ENCODE measurements at regions not wholly inside any gene's neighbourhood (a gene's known extent, or its start where the extent isn't known, plus 50 kb on each side); places are given as distances from the start of the nearest gene placed in this dataset.
"Not testable (repeated sequence)": the region's sequence is repeated elsewhere in the genome, so short reads cannot be mapped to it uniquely, and the experiment has no call there.

GRCh38 chr4:49236474-49236873, 250.4 kb downstream of the CWH43 start:
- H3K4me3 ChIP-seq (ENCODE audit: low read depth, low read length); DNase-seq (ENCODE audit: low read depth); in situ Hi-C loops (cut with HindIII; ENCODE audit: low sequenced_read_pairs): not testable (repeated sequence)

- H3K4me3 ChIP-seq (ENCODE audit: low read depth, low read length); in situ Hi-C loops (cut with HindIII; ENCODE audit: low sequenced_read_pairs); DNase-seq (ENCODE audit: low read depth): not testable (repeated sequence)
Observed at GRCh38 chr4:49241295-49241694, 255.2 kb downstream of the CWH43 start.

GRCh38 chr4:49262786-49263185, 276.7 kb downstream of the CWH43 start:
- in situ Hi-C loops (cut with HindIII; ENCODE audit: low sequenced_read_pairs); H3K4me3 ChIP-seq (ENCODE audit: low read depth, low read length); DNase-seq (ENCODE audit: low read depth): not testable (repeated sequence)

- DNase-seq (ENCODE audit: low read depth); H3K4me3 ChIP-seq (ENCODE audit: low read depth, low read length); in situ Hi-C loops (cut with HindIII; ENCODE audit: low sequenced_read_pairs): not testable (repeated sequence)
Observed at GRCh38 chr4:49270435-49270834, 284.4 kb downstream of the CWH43 start.

GRCh38 chr4:49270912-49271311, 284.8 kb downstream of the CWH43 start:
- DNase-seq (ENCODE audit: low read depth); in situ Hi-C loops (cut with HindIII; ENCODE audit: low sequenced_read_pairs); H3K4me3 ChIP-seq (ENCODE audit: low read depth, low read length): not testable (repeated sequence)

- DNase-seq (ENCODE audit: low read depth); in situ Hi-C loops (cut with HindIII; ENCODE audit: low sequenced_read_pairs); H3K4me3 ChIP-seq (ENCODE audit: low read depth, low read length): not testable (repeated sequence)
Observed at GRCh38 chr4:49285905-49286304, 299.8 kb downstream of the CWH43 start.

GRCh38 chr4:49286926-49287745, 301.1 kb downstream of the CWH43 start:
- in situ Hi-C loops (cut with HindIII; ENCODE audit: low sequenced_read_pairs); DNase-seq (ENCODE audit: low read depth); H3K4me3 ChIP-seq (ENCODE audit: low read depth, low read length): not testable (repeated sequence)

GRCh38 chr4:49287893-49288292, 301.8 kb downstream of the CWH43 start:
- in situ Hi-C loops (cut with HindIII; ENCODE audit: low sequenced_read_pairs); H3K4me3 ChIP-seq (ENCODE audit: low read depth, low read length); DNase-seq (ENCODE audit: low read depth): not testable (repeated sequence)

- H3K4me3 ChIP-seq (ENCODE audit: low read depth, low read length); in situ Hi-C loops (cut with HindIII; ENCODE audit: low sequenced_read_pairs); DNase-seq (ENCODE audit: low read depth): not testable (repeated sequence)
Observed at GRCh38 chr4:49288796-49289195, 302.7 kb downstream of the CWH43 start.

- in situ Hi-C loops (cut with HindIII; ENCODE audit: low sequenced_read_pairs); H3K4me3 ChIP-seq (ENCODE audit: low read depth, low read length); DNase-seq (ENCODE audit: low read depth): not testable (repeated sequence)
Observed at GRCh38 chr4:49314815-49315214, 328.7 kb downstream of the CWH43 start.

- H3K4me3 ChIP-seq (ENCODE audit: low read depth, low read length); in situ Hi-C loops (cut with HindIII; ENCODE audit: low sequenced_read_pairs); DNase-seq (ENCODE audit: low read depth): not testable (repeated sequence)
Observed at GRCh38 chr4:49320725-49321410, 334.8 kb downstream of the CWH43 start.

- H3K4me3 ChIP-seq (ENCODE audit: low read depth, low read length); DNase-seq (ENCODE audit: low read depth); in situ Hi-C loops (cut with HindIII; ENCODE audit: low sequenced_read_pairs): not testable (repeated sequence)
Observed at GRCh38 chr4:49321511-49322300, 335.6 kb downstream of the CWH43 start.

- H3K4me3 ChIP-seq (ENCODE audit: low read depth, low read length); DNase-seq (ENCODE audit: low read depth); in situ Hi-C loops (cut with HindIII; ENCODE audit: low sequenced_read_pairs): not testable (repeated sequence)
Observed at GRCh38 chr4:49322610-49323572, 336.8 kb downstream of the CWH43 start.

- in situ Hi-C loops (cut with HindIII; ENCODE audit: low sequenced_read_pairs); DNase-seq (ENCODE audit: low read depth); H3K4me3 ChIP-seq (ENCODE audit: low read depth, low read length): not testable (repeated sequence)
Observed at GRCh38 chr4:49323573-49323940, 337.5 kb downstream of the CWH43 start.
